ENCODE measurements at regions not wholly inside any gene's neighbourhood (a gene's known extent, or its start where the extent isn't known, plus 50 kb on each side); places are given as distances from the start of the nearest gene placed in this dataset.

DNA sequence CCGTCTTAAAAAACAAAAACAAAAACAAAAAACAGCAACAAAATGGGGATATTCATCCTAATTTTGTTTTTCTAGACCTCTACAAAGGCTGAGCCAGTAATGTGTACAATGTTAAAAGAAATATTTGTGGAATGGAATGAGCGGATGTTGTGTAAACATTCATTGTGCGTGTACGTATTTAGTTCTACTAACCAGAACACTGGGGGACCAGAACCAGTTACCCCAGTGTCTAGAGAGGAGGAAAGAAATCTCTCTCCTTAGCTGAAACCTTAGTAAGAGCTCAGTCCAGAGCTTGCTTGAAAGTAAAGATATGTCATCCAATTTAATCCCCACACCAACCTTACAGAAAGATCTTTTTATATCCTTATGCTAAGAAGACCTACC is 106.7 kb upstream of the CPEB4 start:
- TF ChIP-seq EP300 (IDR thresholded peaks at IDR 0.05) = no peak
- TF ChIP-seq, protein P1, sequence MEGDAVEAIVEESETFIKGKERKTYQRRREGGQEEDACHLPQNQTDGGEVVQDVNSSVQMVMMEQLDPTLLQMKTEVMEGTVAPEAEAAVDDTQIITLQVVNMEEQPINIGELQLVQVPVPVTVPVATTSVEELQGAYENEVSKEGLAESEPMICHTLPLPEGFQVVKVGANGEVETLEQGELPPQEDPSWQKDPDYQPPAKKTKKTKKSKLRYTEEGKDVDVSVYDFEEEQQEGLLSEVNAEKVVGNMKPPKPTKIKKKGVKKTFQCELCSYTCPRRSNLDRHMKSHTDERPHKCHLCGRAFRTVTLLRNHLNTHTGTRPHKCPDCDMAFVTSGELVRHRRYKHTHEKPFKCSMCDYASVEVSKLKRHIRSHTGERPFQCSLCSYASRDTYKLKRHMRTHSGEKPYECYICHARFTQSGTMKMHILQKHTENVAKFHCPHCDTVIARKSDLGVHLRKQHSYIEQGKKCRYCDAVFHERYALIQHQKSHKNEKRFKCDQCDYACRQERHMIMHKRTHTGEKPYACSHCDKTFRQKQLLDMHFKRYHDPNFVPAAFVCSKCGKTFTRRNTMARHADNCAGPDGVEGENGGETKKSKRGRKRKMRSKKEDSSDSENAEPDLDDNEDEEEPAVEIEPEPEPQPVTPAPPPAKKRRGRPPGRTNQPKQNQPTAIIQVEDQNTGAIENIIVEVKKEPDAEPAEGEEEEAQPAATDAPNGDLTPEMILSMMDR (IDR thresholded peaks at IDR 0.05) = no peak
